Naive thymus-derived CD8-positive, alpha-beta T cell (primary cell): ENCODE measurements at regions not wholly inside any gene's neighbourhood (a gene's known extent, or its start where the extent isn't known, plus 50 kb on each side); places are given as distances from the start of the nearest gene placed in this dataset.
"Not testable (repeated sequence)": the region's sequence is repeated elsewhere in the genome, so short reads cannot be mapped to it uniquely, and the experiment has no call there.

ENCODE experiments used
- ATAC-seq, 2 donors: fragments of 150-1000 bp; cut with Tn5 transposase in 1 of 2; sonication (Bioruptor Pico), chemical (Tn5 transposase) in 1 of 2; 1 replicate in 1 of 2; 2 replicates in 1 of 2; pipeline ENCODE4 v1.10.0; 2021; ENCODE audit warnings: mild to moderate bottlenecking in 2 of 2, moderate library complexity in 2 of 2
- POLR2A ChIA-PET: fragments of 350-600 bp; sonication (Branson Sonifier 250); formaldehyde crosslinking; loops from one replicate; lab custom pipeline; 2021; ENCODE audit warnings: antibody characterized with exemption; lab: Charles Lee
- DNase-seq, 10 donors: peaks; one replicate each; pipeline versions ENCODE4 v3.0.0 to v3.0.0-alpha.2; 2020 to 2022
- H3K27ac Mint-ChIP-seq, 10 donors: one replicate each; pipeline ENCODE4 v1.8.0; 2020 to 2022; ENCODE audit warnings: mild to moderate bottlenecking in 10 of 10, mixed read lengths in 10 of 10, moderate library complexity in 4 of 10, inconsistent platforms in 1 of 10
- H3K27me3 Mint-ChIP-seq, 5 donors: one replicate each; pipeline ENCODE4 v1.8.0; 2021 to 2022; ENCODE audit warnings: mixed read lengths in 5 of 5
- H3K36me3 Mint-ChIP-seq, 3 donors: one replicate each; pipeline ENCODE4 v1.8.0; 2020 to 2022; ENCODE audit warnings: mixed read lengths in 3 of 3, mild to moderate bottlenecking in 2 of 3, inconsistent platforms in 1 of 3
- H3K4me1 Mint-ChIP-seq, 4 donors: one replicate each; pipeline ENCODE4 v1.8.0; 2021 to 2022; ENCODE audit warnings: mixed read lengths in 4 of 4
- H3K4me3 Mint-ChIP-seq, 10 donors: one replicate each; pipeline ENCODE4 v1.8.0; 2020 to 2022; ENCODE audit warnings: mild to moderate bottlenecking in 10 of 10, mixed read lengths in 10 of 10, moderate library complexity in 6 of 10, inconsistent platforms in 1 of 10
- H3K9me3 Mint-ChIP-seq, 9 donors: one replicate each; pipeline ENCODE4 v1.8.0; 2020 to 2022; ENCODE audit warnings: mixed read lengths in 9 of 9, mild to moderate bottlenecking in 3 of 9, inconsistent platforms in 1 of 9, moderate library complexity in 1 of 9

DNA sequence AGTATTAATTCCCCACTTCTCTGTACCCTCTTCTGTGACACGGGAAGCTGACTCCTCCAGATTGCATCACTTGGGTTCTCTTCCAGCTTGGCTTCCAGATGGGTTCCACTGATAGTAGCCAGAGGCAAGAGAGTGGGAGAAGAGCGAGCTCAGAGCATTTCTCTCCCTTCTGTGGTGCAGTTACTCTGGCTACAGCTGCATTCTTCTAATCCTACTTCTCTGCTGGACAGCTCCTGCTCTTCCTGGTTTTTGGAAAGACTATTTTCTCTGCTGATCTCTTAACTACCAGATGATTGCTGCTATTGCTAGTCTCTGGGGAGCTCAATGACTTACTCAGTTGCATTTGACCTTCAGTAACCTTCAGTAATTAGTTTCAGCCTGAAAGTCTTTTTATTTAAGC lies 187.5 kb upstream of the MAP2 start:
- Mint-ChIP-seq H3K4me3 (no peak overlapping the region), H3K36me3 (peaks cover 0 to 7% (median 1%) of the 10 kb centered on the region in 3 donors), H3K27ac (no peak overlapping the region), H3K4me1 (no peaks in the 10 kb centered on the region), H3K9me3 (peaks cover 4 to 22% (median 9%) of the 10 kb centered on the region in 9 donors), H3K27me3 (no peaks in the 10 kb centered on the region)
- ATAC-seq (no peak), DNase-seq (no peak)
- POLR2A ChIA-PET, result no interaction called here

DNA sequence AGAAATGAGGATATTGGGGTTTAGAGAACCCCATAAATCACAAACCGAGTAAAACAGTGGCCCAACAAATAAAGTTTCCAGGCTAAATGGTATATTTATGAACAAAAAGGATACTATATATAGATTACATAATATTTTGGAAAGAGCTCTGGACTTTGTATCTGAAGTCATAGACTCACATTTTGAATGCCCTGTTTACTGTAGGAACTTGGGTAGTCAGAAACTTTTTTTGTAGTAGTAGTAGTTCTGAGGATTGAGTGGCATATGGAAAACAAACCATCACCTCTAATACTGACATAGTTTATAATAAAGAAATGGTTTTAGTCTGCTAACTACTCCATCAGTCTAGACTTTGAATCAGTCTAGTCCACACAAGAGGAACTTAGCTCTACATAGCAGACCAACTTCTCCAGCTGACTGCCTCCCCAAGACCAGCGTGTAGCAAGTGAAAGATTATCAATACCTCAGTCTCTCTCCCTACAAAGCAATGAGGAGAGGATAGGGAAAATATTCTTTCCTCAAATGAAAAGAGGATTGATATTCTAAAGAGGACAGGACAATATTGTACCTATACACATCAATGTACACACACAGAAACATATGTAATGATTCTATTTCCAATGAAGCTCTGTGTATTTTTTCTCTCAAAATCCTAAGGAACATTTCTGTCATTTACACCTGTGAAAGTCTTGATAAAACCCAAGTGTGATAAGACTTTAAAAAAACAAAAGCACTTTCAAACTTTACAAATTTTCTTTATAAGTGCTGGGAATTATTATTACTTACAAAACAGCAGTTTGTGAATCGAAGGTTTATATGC lies 184.9 kb upstream of the MAP2 start:
- Mint-ChIP-seq H3K4me1 (no peaks in the 10 kb centered on the region), H3K9me3 (peaks cover 2 to 28% (median 15%) of the 10 kb centered on the region in 9 donors), H3K27me3 (peaks cover 0 to 2% (median 0%) of the 10 kb centered on the region in 5 donors), H3K36me3 (peaks cover 0 to 7% (median 1%) of the 10 kb centered on the region in 3 donors), H3K27ac (peak overlapping the region in 1 of 10 donors; percentile 49), H3K4me3 (no peak overlapping the region)
- POLR2A ChIA-PET, result no interaction called here
- no peak for DNase-seq
- ATAC-seq, result no peak

DNA sequence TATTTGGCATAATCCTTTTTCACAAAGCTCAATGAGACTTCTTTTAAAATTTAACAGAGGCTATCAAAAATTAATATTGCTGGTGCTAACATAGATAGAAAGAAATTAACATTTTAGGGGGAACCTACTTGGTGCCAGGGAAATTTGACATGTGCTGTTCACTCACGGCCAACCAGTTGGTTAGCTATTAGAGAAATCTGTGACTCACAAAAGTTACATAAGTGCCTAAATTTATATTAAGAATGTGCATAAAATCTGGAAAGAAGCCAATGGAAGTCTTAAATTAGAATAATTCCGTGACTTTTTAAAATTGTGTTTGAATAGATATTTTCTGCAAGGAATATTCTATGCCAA lies 184.3 kb upstream of the MAP2 start:
- POLR2A ChIA-PET, result no interaction called here
- no peaks in the 10 kb centered on the region for H3K4me1 Mint-ChIP-seq
- DNase-seq (no peak), ATAC-seq (no peak)
- no peak overlapping the region for H3K27ac Mint-ChIP-seq
- peaks cover 0 to 2% (median 0%) of the 10 kb centered on the region in 5 donors for H3K27me3 Mint-ChIP-seq
- H3K4me3 Mint-ChIP-seq, result no peak overlapping the region
- peaks cover 0 to 7% (median 1%) of the 10 kb centered on the region in 3 donors for H3K36me3 Mint-ChIP-seq
- H3K9me3 Mint-ChIP-seq, result peaks cover 2 to 28% (median 15%) of the 10 kb centered on the region in 9 donors

DNA sequence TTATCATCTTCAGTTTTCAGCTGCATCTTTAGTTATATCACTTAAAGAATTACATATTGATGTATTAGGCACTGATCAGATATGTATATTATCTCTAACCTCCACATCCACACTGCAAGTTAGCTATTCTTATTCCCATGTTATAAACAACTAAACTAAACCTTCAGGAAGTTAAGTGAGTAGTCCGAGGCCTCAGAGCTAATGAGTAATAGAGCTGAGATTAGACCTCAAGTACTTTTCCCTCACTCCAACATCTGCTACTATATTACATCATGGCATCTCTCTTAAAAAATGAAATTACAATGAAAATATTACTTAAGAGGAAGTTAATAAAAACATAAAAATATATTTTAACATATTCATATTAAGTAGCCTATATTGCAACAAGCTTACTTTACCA lies 183.6 kb upstream of the MAP2 start:
- no peak for ATAC-seq
- no peak overlapping the region for H3K27ac Mint-ChIP-seq
- H3K9me3 Mint-ChIP-seq, result peaks cover 2 to 28% (median 17%) of the 10 kb centered on the region in 9 donors
- H3K4me1 Mint-ChIP-seq, result no peaks in the 10 kb centered on the region
- no peak for DNase-seq
- POLR2A ChIA-PET, result no interaction called here
- peaks cover 0 to 7% (median 1%) of the 10 kb centered on the region in 3 donors for H3K36me3 Mint-ChIP-seq
- no peak overlapping the region for H3K4me3 Mint-ChIP-seq
- peaks cover 0 to 2% (median 0%) of the 10 kb centered on the region in 5 donors for H3K27me3 Mint-ChIP-seq

DNA sequence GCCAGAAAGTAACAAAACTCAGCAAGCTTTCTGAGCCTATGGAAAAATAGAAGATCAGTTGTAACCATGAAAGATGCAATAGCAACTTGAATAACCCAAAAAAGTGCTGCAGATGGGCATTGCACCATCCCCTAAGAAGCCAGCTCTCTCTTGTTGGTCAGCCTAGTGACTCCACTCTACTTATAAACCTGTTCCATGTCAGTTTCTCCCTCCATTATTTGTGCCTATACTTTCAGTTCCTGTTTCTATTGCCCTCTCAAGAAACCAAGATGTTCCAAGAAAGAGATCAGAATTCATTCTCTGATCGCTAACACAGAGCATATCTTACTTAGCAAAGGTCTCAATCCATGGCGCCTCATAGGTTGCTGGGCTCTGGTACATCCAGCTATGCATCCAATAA lies 170.3 kb upstream of the MAP2 start:
- Mint-ChIP-seq H3K27me3 (no peaks in the 10 kb centered on the region), H3K4me1 (no peaks in the 10 kb centered on the region), H3K36me3 (no peaks in the 10 kb centered on the region), H3K4me3 (no peak overlapping the region), H3K27ac (no peak overlapping the region), H3K9me3 (peaks cover 0 to 3% (median 0%) of the 10 kb centered on the region in 9 donors)
- POLR2A ChIA-PET, result no interaction called here
- DNase-seq (no peak), ATAC-seq (peak in 1 of 2 donors; percentile 16)

DNA sequence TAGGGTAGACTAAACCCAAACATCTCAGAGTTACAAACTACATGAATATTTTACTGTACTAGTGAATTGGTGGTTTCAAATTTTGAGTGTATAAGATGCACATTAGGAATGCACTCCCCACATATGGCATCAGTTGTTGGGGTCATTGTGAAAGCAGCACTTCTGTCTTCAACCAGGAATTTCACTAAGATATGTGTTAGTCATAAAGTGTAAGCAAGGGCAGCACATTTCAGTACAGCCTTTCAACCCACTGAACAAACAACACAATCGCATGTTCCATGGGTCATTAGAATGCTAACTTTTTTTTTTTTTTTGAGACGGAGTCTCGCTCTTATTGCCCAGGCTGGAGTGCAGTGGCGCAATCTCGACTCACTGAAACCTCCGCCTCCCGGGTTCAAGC lies 164.1 kb upstream of the MAP2 start:
- H3K27ac Mint-ChIP-seq, result no peak overlapping the region
- DNase-seq (no peak), ATAC-seq (no peak)
- H3K4me3 Mint-ChIP-seq, result no peak overlapping the region
- no peaks in the 10 kb centered on the region for H3K4me1 Mint-ChIP-seq
- no peaks in the 10 kb centered on the region for H3K36me3 Mint-ChIP-seq
- POLR2A ChIA-PET, result no interaction called here
- no peaks in the 10 kb centered on the region for H3K27me3 Mint-ChIP-seq
- H3K9me3 Mint-ChIP-seq, result peaks cover 0 to 20% (median 4%) of the 10 kb centered on the region in 9 donors

DNA sequence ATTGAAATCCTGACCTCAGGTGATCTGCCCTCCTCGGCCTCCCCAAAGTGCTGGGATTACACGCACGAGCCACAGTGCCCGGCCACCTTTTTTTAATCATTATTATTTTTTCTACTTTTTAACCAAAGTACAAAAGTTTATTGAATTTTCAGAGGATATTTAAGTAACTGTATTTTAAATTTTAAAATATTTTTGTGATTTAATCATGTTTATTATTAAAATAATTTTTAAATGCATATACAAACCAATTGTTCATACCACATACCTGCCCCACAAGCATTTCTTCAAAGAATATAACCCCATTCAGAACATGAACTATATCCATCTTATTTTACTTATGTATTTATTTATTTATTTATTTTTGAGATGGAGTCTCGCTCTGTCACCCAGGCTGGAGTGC lies 163.6 kb upstream of the MAP2 start:
- Mint-ChIP-seq H3K9me3 (peaks cover 0 to 24% (median 4%) of the 10 kb centered on the region in 9 donors), H3K27ac (no peak overlapping the region), H3K4me1 (no peaks in the 10 kb centered on the region), H3K36me3 (no peaks in the 10 kb centered on the region), H3K4me3 (no peak overlapping the region), H3K27me3 (no peaks in the 10 kb centered on the region)
- ATAC-seq (no peak), DNase-seq (no peak)
- POLR2A ChIA-PET, result no interaction called here

DNA sequence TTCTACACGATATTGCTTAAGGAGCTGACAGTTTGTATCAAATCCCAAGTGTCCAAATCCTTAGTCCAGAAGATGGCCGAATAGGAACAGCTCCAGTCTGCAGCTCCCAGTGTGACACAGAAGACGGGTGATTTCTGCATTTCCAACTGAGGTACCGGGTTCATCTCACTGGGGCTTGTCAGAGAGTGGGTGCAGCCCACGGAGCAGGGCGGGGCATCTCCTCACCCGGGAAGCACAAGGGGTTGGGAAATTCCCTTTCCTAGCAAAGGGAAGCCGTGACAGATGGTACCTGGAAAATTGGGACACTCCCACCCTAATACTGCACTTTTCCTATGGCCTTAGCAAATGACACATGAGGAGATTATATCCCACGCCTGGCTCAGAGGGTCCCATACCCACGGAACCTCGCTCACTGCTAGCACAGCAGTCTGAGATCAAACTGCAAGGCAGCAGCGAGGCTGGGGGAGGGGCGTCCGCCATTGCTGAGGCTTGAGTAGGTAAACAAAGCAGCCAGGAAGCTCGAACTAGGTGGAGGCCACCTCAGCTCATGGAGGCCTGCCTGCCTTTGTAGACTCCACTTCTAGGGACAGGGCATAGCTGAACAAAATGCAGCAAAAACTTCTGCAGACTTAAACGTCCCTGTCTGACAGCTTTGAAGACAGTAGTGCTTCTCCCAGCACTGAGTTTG lies 162.3 kb upstream of the MAP2 start:
- H3K27ac Mint-ChIP-seq, POLR2A ChIA-PET, H3K36me3 Mint-ChIP-seq, ATAC-seq, DNase-seq, H3K27me3 Mint-ChIP-seq, H3K4me1 Mint-ChIP-seq, H3K4me3 Mint-ChIP-seq: not testable (repeated sequence)
- H3K9me3 Mint-ChIP-seq, result peaks cover 0 to 24% (median 4%) of the 10 kb centered on the region in 9 donors

DNA sequence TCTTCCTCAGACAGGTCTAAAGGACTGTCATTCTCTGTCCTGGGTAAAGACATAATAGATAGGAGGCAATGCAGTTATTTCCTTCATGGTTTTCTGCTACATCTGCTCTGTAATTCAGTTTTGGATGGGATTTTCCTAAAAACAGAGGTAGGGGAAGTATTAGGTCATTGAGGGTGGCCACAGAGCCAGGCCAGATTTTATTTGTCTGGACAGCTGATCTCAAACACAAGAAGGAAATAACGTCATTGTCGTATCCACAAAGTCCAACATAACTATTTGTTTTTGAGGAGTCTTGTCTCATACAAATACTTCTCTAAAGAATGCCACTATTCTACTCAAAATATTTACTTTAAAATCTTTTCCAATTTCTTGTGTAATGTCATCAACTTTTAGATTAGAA lies 154.8 kb upstream of the MAP2 start:
- Mint-ChIP-seq H3K9me3 (peaks cover 0 to 11% (median 0%) of the 10 kb centered on the region in 9 donors), H3K27ac (no peak overlapping the region), H3K36me3 (no peaks in the 10 kb centered on the region), H3K4me1 (no peaks in the 10 kb centered on the region), H3K27me3 (no peaks in the 10 kb centered on the region), H3K4me3 (no peak overlapping the region)
- DNase-seq (no peak), ATAC-seq (no peak)
- POLR2A ChIA-PET, result no interaction called here

DNA sequence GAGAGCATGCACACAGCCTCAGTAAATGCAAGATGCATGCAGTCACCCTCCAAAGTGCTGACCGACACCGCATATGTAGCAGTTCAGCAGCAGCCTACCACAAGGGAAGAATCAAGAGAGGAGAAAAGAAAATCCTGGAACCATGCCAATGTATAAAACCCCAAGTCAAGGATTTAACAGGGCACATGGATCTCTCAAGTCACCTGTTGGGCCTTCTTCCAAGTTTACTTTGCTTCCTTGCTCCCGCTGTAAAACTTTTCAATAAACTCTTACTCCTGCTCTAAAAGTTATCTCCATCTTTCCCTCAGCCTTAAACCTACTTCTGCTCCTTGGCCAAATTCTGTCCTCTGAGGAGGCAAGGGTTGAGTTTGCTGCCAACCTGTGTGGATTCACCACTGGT lies 147.8 kb upstream of the MAP2 start:
- Mint-ChIP-seq H3K4me1 (no peaks in the 10 kb centered on the region), H3K36me3 (peaks cover 0 to 8% (median 0%) of the 10 kb centered on the region in 3 donors), H3K9me3 (peaks cover 0 to 15% (median 2%) of the 10 kb centered on the region in 9 donors), H3K27me3 (no peaks in the 10 kb centered on the region), H3K27ac (no peak overlapping the region), H3K4me3 (no peak overlapping the region)
- ATAC-seq, result no peak
- POLR2A ChIA-PET, result no interaction called here
- DNase-seq, result no peak

DNA sequence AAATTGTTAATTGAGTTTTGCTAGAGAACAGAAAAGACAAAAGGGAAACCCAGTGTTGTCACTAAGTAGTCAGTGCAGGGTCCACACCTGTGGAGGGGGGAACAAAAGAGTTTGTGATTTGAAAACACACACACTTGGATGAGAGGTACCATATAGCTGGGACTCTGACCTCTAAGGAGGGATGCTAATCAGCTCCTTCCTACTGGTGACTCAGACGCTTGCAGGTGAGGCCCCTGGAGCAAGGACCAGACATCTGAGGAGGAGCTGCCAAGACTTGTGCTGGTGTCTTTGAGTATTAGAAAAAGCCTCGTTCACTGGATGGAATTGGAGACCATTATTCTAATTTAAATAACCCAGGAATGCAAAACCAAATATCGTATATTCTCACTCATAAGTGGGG lies 146.4 kb upstream of the MAP2 start:
- no peak overlapping the region for H3K27ac Mint-ChIP-seq
- H3K36me3 Mint-ChIP-seq, result peaks cover 0 to 8% (median 0%) of the 10 kb centered on the region in 3 donors
- POLR2A ChIA-PET, result no interaction called here
- H3K9me3 Mint-ChIP-seq, result peaks cover 0 to 15% (median 2%) of the 10 kb centered on the region in 9 donors
- no peaks in the 10 kb centered on the region for H3K27me3 Mint-ChIP-seq
- no peak overlapping the region for H3K4me3 Mint-ChIP-seq
- no peak for ATAC-seq
- DNase-seq, result no peak
- H3K4me1 Mint-ChIP-seq, result no peaks in the 10 kb centered on the region

DNA sequence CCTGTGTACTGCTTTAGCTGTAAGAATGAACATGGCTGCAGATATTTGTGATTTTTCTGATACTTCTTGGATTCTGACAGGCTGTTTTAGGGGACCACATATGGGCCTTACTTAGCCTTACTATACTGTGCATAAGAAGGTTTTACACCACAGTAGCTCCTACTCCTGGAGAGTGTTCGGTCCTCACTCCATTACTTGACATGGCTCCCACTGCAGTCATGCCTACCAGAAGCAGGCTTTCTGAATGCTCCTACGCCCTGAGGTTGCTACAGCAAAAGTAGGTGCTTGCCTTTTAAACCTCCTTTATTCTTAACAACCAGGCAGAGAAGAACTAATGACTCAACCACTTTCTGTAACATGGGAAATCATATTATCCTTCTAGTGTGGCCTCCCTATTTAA lies 125.2 kb upstream of the MAP2 start:
- Mint-ChIP-seq H3K27ac (no peak overlapping the region), H3K9me3 (peaks cover 0 to 11% (median 0%) of the 10 kb centered on the region in 9 donors)
- POLR2A ChIA-PET, result no interaction called here

DNA sequence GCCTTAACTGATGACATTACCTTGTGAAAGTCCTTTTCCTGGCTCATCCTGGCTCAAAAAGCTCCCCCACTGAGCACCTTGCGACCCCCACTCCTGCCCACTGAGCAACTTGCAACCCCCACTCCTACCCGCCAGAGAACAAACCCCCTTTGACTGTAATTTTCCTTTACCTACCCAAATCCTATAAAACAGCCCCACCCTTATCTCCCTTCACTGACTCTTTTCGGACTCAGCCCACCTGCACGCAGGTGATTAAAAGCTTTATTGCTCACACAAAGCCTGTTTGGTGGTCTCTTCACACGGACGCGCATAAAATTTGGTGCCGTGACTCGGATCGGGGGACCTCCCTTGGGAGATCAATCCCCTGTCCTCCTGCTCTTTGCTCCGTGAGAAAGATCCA lies 124.4 kb upstream of the MAP2 start:
- DNase-seq, H3K36me3 Mint-ChIP-seq, H3K27ac Mint-ChIP-seq, POLR2A ChIA-PET, ATAC-seq, H3K4me1 Mint-ChIP-seq, H3K4me3 Mint-ChIP-seq: not testable (repeated sequence)
- Mint-ChIP-seq H3K27me3 (peaks cover 0 to 13% (median 0%) of the 10 kb centered on the region in 5 donors), H3K9me3 (peaks cover 0 to 11% (median 0%) of the 10 kb centered on the region in 9 donors)

More for the DNA sequence above, 125.2 kb upstream of the MAP2 start:
- peaks cover 0 to 13% (median 0%) of the 10 kb centered on the region in 5 donors for H3K27me3 Mint-ChIP-seq
- DNase-seq (no peak), ATAC-seq (no peak)
- H3K4me1 Mint-ChIP-seq, result no peaks in the 10 kb centered on the region
- H3K36me3 Mint-ChIP-seq, result no peaks in the 10 kb centered on the region
- no peak overlapping the region for H3K4me3 Mint-ChIP-seq
